Activated T-cell treated with anti-CD3 and anti-CD28 coated beads for 48 hours (primary cell): ENCODE measurements at regions not wholly inside any gene's neighbourhood (a gene's known extent, or its start where the extent isn't known, plus 50 kb on each side); places are given as distances from the start of the nearest gene placed in this dataset.

Experiments
- DNase-seq: peaks from one replicate; pipeline ENCODE4 v3.0.0-alpha.2; 2020; ENCODE audit warnings: low read depth

- DNase-seq, result no peak
Observed at GRCh38 chr11:15773476-15774387, 582.6 kb downstream of the SOX6 start.

- no peak for DNase-seq
Observed at GRCh38 chr11:15774388-15774939, 581.9 kb downstream of the SOX6 start.

- no peak for DNase-seq
Observed at GRCh38 chr11:15775015-15775541, 581.3 kb downstream of the SOX6 start.

- no peak for DNase-seq
Observed at GRCh38 chr11:15775797-15776196, 580.5 kb downstream of the SOX6 start.

- DNase-seq, result no peak
Observed at GRCh38 chr11:15776366-15776765, 580.0 kb downstream of the SOX6 start.

GRCh38 chr11:15779518-15779917, 576.8 kb downstream of the SOX6 start:
- DNase-seq, result no peak

GRCh38 chr11:15780382-15780781, 576.0 kb downstream of the SOX6 start:
- no peak for DNase-seq

- no peak for DNase-seq
Observed at GRCh38 chr11:15780837-15781236, 575.5 kb downstream of the SOX6 start.

- no peak for DNase-seq
Observed at GRCh38 chr11:15783619-15784018, 572.7 kb downstream of the SOX6 start.

GRCh38 chr11:15793043-15793996, 563.0 kb downstream of the SOX6 start:
- DNase-seq, result no peak

GRCh38 chr11:15794361-15795150, 561.8 kb downstream of the SOX6 start:
- no peak for DNase-seq

GRCh38 chr11:15795378-15795777, 561.0 kb downstream of the SOX6 start:
- no peak for DNase-seq

GRCh38 chr11:15800111-15800800, 556.1 kb downstream of the SOX6 start:
- peak; percentile 17 for DNase-seq

GRCh38 chr11:15801126-15801525, 555.2 kb downstream of the SOX6 start:
- no peak for DNase-seq

- DNase-seq, result no peak
Observed at GRCh38 chr11:15801616-15802015, 554.7 kb downstream of the SOX6 start.

GRCh38 chr11:15805726-15806125, 550.6 kb downstream of the SOX6 start:
- no peak for DNase-seq

- no peak for DNase-seq
Observed at GRCh38 chr11:15806217-15806616, 550.1 kb downstream of the SOX6 start.

- DNase-seq, result no peak
Observed at GRCh38 chr11:15807827-15808226, 548.5 kb downstream of the SOX6 start.

GRCh38 chr11:15810082-15810481, 546.3 kb downstream of the SOX6 start:
- no peak for DNase-seq

- DNase-seq, result no peak
Observed at GRCh38 chr11:15810525-15810924, 545.8 kb downstream of the SOX6 start.
